ENCODE measurements at regions not wholly inside any gene's neighbourhood (a gene's known extent, or its start where the extent isn't known, plus 50 kb on each side); places are given as distances from the start of the nearest gene placed in this dataset.
"Not testable (repeated sequence)": the region's sequence is repeated elsewhere in the genome, so short reads cannot be mapped to it uniquely, and the experiment has no call there.

GRCh38 chr5:11392-11791 lies 80.6 kb upstream of the PLEKHG4B start:
- not testable (repeated sequence) for DNase-seq

GRCh38 chr5:11898-12297 lies 80.1 kb upstream of the PLEKHG4B start:
- DNase-seq, result no peak

GRCh38 chr5:13234-13633 lies 78.7 kb upstream of the PLEKHG4B start:
- no peak for DNase-seq

- DNase-seq, result not testable (repeated sequence)
Observed at GRCh38 chr5:14676-15075, 77.3 kb upstream of the PLEKHG4B start.

- not testable (repeated sequence) for DNase-seq
Observed at GRCh38 chr5:20276-20675, 71.7 kb upstream of the PLEKHG4B start.

GRCh38 chr5:21654-22233 lies 70.2 kb upstream of the PLEKHG4B start:
- peak; percentile 16 for DNase-seq

- DNase-seq, result not testable (repeated sequence)
Observed at GRCh38 chr5:23907-24306, 68.1 kb upstream of the PLEKHG4B start.

- not testable (repeated sequence) for DNase-seq
Observed at GRCh38 chr5:25067-25466, 66.9 kb upstream of the PLEKHG4B start.

GRCh38 chr5:30131-30530 lies 61.8 kb upstream of the PLEKHG4B start:
- DNase-seq, result no peak

GRCh38 chr5:30556-30955 lies 61.4 kb upstream of the PLEKHG4B start:
- DNase-seq, result not testable (repeated sequence)

GRCh38 chr5:32165-32564 lies 59.8 kb upstream of the PLEKHG4B start:
- DNase-seq, result no peak

- DNase-seq, result not testable (repeated sequence)
Observed at GRCh38 chr5:35521-35920, 56.4 kb upstream of the PLEKHG4B start.

- DNase-seq, result not testable (repeated sequence)
Observed at GRCh38 chr5:37207-37606, 54.8 kb upstream of the PLEKHG4B start.

GRCh38 chr5:39979-40583 lies 51.9 kb upstream of the PLEKHG4B start:
- no peak for DNase-seq

All from hematopoietic multipotent progenitor cell treated with erythropoietin and hydrocortisone succinate and interleukin-3 and kit ligand, for 8 days (in vitro differentiated cells).